ENCODE measurements at regions not wholly inside any gene's neighbourhood (a gene's known extent, or its start where the extent isn't known, plus 50 kb on each side); places are given as distances from the start of the nearest gene placed in this dataset.

DNA sequence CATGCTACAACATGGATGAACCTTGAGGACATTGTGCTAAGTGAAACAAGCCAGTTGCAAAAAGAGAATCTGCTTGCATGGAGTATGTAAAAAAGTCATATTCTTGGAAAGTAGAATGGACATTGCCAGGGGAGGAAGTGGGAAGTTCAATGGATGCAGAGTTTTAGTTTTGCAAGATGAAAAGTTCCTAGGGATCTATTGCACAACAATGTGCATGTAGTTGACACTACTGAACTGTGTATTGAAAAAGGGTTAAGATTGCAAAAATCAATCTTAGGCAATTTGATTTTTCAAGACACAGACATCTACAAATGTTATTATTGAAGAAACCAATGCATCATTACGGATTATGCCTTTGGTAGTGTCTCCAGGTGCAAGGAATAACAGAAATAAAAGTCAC is 50.3 kb upstream of the MAGI3 start:
- no peak overlapping the region for H3K4me3 ChIP-seq (ENCODE audit: low read length)
- DNase-seq (ENCODE audit: low read depth, low spot score) = no peak
